ENCODE measurements at regions not wholly inside any gene's neighbourhood (a gene's known extent, or its start where the extent isn't known, plus 50 kb on each side); places are given as distances from the start of the nearest gene placed in this dataset.

DNA sequence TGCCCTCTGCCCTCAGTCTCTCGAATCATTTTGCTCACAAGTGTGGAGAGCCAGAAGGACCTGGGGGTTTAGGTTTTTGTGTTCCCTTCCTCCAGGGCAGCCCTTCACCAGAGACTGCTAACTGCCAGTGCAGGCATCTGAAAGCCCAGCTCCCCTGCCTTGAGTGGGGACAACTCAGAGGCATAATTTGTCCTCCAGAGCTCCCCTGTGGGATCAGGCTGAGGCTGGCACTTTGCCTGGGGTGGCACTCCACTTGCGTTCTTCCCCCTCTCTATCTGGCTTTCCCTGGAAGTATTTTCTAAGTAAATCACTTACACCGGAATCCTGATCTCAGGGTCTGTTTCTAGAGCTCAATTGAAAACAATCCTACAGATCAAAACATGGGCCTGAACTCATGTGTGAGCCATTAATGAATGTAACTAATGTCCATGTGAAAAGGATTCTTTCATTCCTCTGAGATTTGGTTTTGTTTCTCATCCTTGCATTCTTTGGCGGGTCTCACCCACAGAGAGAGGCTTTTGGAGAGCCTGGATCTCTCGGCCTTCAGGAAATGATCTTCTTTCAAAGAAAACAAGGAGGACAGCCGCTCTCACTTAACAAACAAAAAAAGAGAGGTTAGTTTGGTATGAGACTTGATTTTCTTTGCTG, 125.7 kb upstream of the RIPOR2 start:
- no peak for TF ChIP-seq POLR2AphosphoS5 (IDR thresholded peaks at IDR 0.05)
- TF ChIP-seq, protein P1, sequence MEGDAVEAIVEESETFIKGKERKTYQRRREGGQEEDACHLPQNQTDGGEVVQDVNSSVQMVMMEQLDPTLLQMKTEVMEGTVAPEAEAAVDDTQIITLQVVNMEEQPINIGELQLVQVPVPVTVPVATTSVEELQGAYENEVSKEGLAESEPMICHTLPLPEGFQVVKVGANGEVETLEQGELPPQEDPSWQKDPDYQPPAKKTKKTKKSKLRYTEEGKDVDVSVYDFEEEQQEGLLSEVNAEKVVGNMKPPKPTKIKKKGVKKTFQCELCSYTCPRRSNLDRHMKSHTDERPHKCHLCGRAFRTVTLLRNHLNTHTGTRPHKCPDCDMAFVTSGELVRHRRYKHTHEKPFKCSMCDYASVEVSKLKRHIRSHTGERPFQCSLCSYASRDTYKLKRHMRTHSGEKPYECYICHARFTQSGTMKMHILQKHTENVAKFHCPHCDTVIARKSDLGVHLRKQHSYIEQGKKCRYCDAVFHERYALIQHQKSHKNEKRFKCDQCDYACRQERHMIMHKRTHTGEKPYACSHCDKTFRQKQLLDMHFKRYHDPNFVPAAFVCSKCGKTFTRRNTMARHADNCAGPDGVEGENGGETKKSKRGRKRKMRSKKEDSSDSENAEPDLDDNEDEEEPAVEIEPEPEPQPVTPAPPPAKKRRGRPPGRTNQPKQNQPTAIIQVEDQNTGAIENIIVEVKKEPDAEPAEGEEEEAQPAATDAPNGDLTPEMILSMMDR (IDR thresholded peaks at IDR 0.05), result no peak
